ENCODE measurements at regions not wholly inside any gene's neighbourhood (a gene's known extent, or its start where the extent isn't known, plus 50 kb on each side); places are given as distances from the start of the nearest gene placed in this dataset.

GRCh38 chr14:101337053-101337452 is 224.2 kb upstream of the DIO3 start:
- no peaks in the 10 kb centered on the region for H3K9me3 ChIP-seq (ENCODE audit: control insufficient read depth, insufficient read depth, low read depth, low read length)
- ATAC-seq (no peak), DNase-seq (ENCODE audit: low read depth, low spot score) (no peak)
- no peak for TF ChIP-seq REST (IDR thresholded peaks at IDR 0.05; ENCODE audit: insufficient read depth in 1 of 2, low read depth in 2 of 2, low read length in 1 of 2)
- no peak for TF ChIP-seq CTCF (IDR thresholded peaks at IDR 0.05)
- TF ChIP-seq SIN3A (IDR thresholded peaks at IDR 0.05; ENCODE audit: borderline replicate concordance, insufficient read depth, low read depth, low read length) = no peak
- no peak for TF ChIP-seq POLR2AphosphoS5 (IDR thresholded peaks at IDR 0.05; ENCODE audit: low read depth, low read length)
- no peak for TF ChIP-seq TCF7L2 (IDR thresholded peaks at IDR 0.05; ENCODE audit: low read depth, low read length)
- H3K27ac ChIP-seq (ENCODE audit: low read length) = no peak overlapping the region
- in situ Hi-C loops (cut with HindIII; ENCODE audit: low pct_unique_long_range_greater_than_20kb, low sequenced_read_pairs) (no loop called here), intact Hi-C loops (cut with micrococcal nuclease; ENCODE audit: unreplicated experiment) (no loop called here)
- no peaks in the 10 kb centered on the region for H3K36me3 ChIP-seq (ENCODE audit: control insufficient read depth, insufficient read depth, low read length)
- CTCF ChIA-PET = no interaction called here
- H3K4me1 ChIP-seq (ENCODE audit: control insufficient read depth, insufficient read depth, low read length) = no peaks in the 10 kb centered on the region
- H3K27me3 ChIP-seq (ENCODE audit: control insufficient read depth, insufficient read depth, low read length) = no peaks in the 10 kb centered on the region
- H3K4me3 ChIP-seq (ENCODE audit: low read depth in 2 of 2, low read length in 2 of 2) = no peak overlapping the region
- POLR2A ChIA-PET = no interaction called here
- BruUV-seq (replicated peaks) = no TSS peak

GRCh38 chr14:101340556-101340955 is 220.7 kb upstream of the DIO3 start:
- ATAC-seq (no peak), DNase-seq (ENCODE audit: low read depth, low spot score) (no peak)
- BruUV-seq (replicated peaks) = no TSS peak
- Histone ChIP-seq H3K4me3 (ENCODE audit: low read depth in 2 of 2, low read length in 2 of 2) (no peak overlapping the region), H3K27me3 (ENCODE audit: control insufficient read depth, insufficient read depth, low read length) (no peaks in the 10 kb centered on the region), H3K36me3 (ENCODE audit: control insufficient read depth, insufficient read depth, low read length) (no peaks in the 10 kb centered on the region), H3K4me1 (ENCODE audit: control insufficient read depth, insufficient read depth, low read length) (no peaks in the 10 kb centered on the region), H3K9me3 (ENCODE audit: control insufficient read depth, insufficient read depth, low read depth, low read length) (no peaks in the 10 kb centered on the region), H3K27ac (ENCODE audit: low read length) (no peak overlapping the region)
- ChIA-PET POLR2A (no interaction called here), CTCF (no interaction called here)
- in situ Hi-C loops (cut with HindIII; ENCODE audit: low pct_unique_long_range_greater_than_20kb, low sequenced_read_pairs) = no loop called here
- intact Hi-C loops (cut with micrococcal nuclease; ENCODE audit: unreplicated experiment) = no loop called here
- TF ChIP-seq CTCF (IDR thresholded peaks at IDR 0.05) = no peak
- TF ChIP-seq REST (IDR thresholded peaks at IDR 0.05; ENCODE audit: insufficient read depth in 1 of 2, low read depth in 2 of 2, low read length in 1 of 2) = no peak
- TF ChIP-seq SIN3A (IDR thresholded peaks at IDR 0.05; ENCODE audit: borderline replicate concordance, insufficient read depth, low read depth, low read length) = no peak
- TF ChIP-seq POLR2AphosphoS5 (IDR thresholded peaks at IDR 0.05; ENCODE audit: low read depth, low read length) = no peak
- TF ChIP-seq TCF7L2 (IDR thresholded peaks at IDR 0.05; ENCODE audit: low read depth, low read length) = no peak

All from Panc1 (cell line).